ENCODE measurements at regions not wholly inside any gene's neighbourhood (a gene's known extent, or its start where the extent isn't known, plus 50 kb on each side); places are given as distances from the start of the nearest gene placed in this dataset.
"Not testable (repeated sequence)": the region's sequence is repeated elsewhere in the genome, so short reads cannot be mapped to it uniquely, and the experiment has no call there.

DNA sequence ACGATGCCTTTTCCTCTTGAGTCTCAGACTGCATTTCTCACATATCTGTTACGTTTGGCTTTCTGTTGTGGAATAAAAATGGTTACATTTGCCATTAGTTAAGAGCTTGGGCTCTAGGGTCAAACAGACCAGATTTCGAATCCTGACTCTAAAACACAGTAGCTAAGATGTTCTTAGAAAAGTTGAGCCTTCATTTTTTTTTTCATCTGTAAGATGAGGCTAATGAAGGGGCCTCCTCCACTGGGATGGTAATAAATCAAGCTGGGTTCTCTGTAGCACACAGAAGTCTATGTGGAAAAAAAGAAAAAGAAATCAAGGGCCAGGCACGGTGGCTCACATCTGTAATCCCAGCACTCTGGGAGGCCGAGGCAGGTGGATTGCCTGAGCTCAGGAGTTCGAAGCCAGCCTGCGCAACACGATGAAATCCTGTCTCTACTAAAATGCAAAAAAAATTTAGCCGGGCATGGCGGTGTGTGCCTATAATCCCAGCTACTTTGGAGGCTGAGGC is 49.9 kb upstream of the CAPRIN1 start:
- DNase-seq (no peak), ATAC-seq (no peak)
- Mint-ChIP-seq H3K4me3 (no peak overlapping the region), H3K27ac (no peak overlapping the region), H3K36me3 (no peaks in the 10 kb centered on the region), H3K4me1 (peaks cover 6 to 12% (median 9%) of the 10 kb centered on the region in 4 donors), H3K9me3 (no peaks in the 10 kb centered on the region), H3K27me3 (peaks cover 11 to 23% (median 15%) of the 10 kb centered on the region in 5 donors)
- POLR2A ChIA-PET: interaction anchor here (0.6 kb wide), 1 partner anchor 62 kb away, joined by 3 read pairs; no protein-coding TSS in a partner anchor

DNA sequence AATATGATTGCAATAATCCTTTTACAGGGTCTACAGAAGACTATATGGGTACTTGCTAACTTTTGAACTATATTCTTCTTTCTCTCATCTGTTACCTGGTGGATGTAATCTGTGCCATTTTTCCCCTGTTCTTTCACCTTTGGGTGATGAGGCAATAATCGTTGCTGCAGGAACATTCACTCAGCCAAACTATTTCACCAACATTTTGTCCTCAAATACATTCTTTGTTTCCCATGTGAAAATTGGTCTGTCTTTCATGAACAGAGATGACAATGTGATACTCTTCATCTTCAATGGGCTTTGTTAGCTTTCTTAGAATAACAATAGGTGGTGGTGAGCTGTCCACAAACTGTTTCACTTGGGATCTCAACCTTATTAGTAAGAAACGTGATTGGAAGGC is 52.1 kb upstream of the CAPRIN1 start:
- Mint-ChIP-seq H3K36me3 (no peaks in the 10 kb centered on the region), H3K27ac (no peak overlapping the region), H3K4me3 (no peak overlapping the region), H3K27me3 (peaks cover 11 to 23% (median 15%) of the 10 kb centered on the region in 5 donors), H3K9me3 (no peaks in the 10 kb centered on the region), H3K4me1 (peaks cover 6 to 12% (median 9%) of the 10 kb centered on the region in 4 donors)
- POLR2A ChIA-PET: no interaction called here
- DNase-seq (no peak), ATAC-seq (no peak)

DNA sequence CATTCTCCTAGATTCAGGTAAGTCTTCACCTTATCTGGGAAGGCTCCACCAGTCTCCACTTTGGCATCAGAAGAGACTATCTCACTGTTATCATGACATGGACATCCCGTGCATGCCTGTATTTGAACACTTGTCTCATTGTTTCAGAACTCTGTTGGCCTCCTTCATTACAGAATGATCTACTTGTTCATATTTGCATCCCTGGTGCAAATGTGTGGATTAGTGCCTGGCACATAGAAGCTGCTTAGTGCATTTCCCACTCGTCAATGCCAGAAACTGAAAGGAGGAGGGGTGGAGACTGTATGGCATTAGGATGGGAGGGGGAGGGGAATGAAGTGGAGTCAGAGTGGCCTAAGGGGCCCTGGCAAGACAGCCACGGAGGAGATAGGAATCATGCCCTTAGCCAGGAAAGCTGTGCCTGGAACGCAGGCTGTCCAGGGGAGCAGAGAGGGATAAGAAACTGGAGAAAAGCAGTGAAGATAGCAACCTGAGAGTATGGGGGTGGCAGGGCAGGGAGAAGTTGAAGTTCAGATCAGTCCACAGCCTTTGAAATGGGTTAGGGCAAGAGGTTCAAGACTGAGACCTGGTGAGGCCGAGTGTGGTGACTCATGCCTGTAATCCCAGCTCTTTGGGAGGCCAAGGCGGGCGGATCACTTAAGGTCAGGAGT is 53.8 kb upstream of the CAPRIN1 start:
- ATAC-seq: no peak
- Mint-ChIP-seq H3K4me3 (peak overlapping the region in 3 of 10 donors; percentile 44 to 70 (median 58)), H3K27me3 (peaks cover 11 to 23% (median 15%) of the 10 kb centered on the region in 5 donors), H3K9me3 (no peaks in the 10 kb centered on the region), H3K27ac (no peak overlapping the region), H3K4me1 (peaks cover 6 to 12% (median 9%) of the 10 kb centered on the region in 4 donors), H3K36me3 (no peaks in the 10 kb centered on the region)
- POLR2A ChIA-PET: interaction anchor here (0.6 to 1.6 kb wide), 5 partner anchors 53 to 361 kb away, joined by 3 to 6 read pairs (median 4); partner anchors contain the start of genes ABTB2 and NAT10
- DNase-seq: no peak

- peaks cover 6 to 17% (median 9%) of the 10 kb centered on the region in 4 donors for H3K4me1 Mint-ChIP-seq
- H3K9me3 Mint-ChIP-seq: no peaks in the 10 kb centered on the region
- peak overlapping the region in 3 of 10 donors; percentile 26 to 59 (median 46) for H3K27ac Mint-ChIP-seq
- peaks cover 11 to 23% (median 15%) of the 10 kb centered on the region in 5 donors for H3K27me3 Mint-ChIP-seq
- POLR2A ChIA-PET: interaction anchor here (0.6 to 1.6 kb wide), 5 partner anchors 54 to 362 kb away, joined by 3 to 6 read pairs (median 3); partner anchors contain the start of genes ABTB2 and NAT10
- DNase-seq (peak; percentile 42 to 85 (median 74)), ATAC-seq (peak; percentile 100)
- no peaks in the 10 kb centered on the region for H3K36me3 Mint-ChIP-seq
- peak overlapping the region; percentile 0 to 72 (median 52) for H3K4me3 Mint-ChIP-seq
These were observed 54.8 kb upstream of the CAPRIN1 start for GRCh38 chr11:33996498-33997454.

DNA sequence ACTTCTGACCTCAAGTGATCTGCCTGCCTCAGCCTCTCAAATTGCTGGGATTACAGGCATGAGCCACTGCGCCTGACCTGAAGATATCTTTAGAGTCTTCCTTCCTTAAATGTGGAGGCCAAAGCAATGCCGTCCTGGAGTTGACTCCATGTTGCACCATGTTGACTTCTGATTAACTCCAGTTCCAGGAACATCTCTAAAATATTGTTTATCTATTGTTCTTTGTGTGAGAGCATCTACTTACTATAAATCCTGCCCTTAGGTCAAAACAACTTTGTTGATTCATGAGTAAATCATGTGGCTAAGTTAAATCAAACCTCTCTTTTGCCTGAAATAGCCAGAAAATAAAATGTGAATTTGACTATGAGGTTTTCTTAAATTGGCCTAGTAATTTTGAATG is 56.6 kb upstream of the CAPRIN1 start:
- Mint-ChIP-seq H3K27ac (no peak overlapping the region), H3K4me1 (peaks cover 10 to 29% (median 16%) of the 10 kb centered on the region in 4 donors), H3K27me3 (peaks cover 11 to 23% (median 15%) of the 10 kb centered on the region in 5 donors), H3K36me3 (no peaks in the 10 kb centered on the region), H3K4me3 (no peak overlapping the region), H3K9me3 (no peaks in the 10 kb centered on the region)
- ATAC-seq (no peak), DNase-seq (no peak)
- POLR2A ChIA-PET: no interaction called here

DNA sequence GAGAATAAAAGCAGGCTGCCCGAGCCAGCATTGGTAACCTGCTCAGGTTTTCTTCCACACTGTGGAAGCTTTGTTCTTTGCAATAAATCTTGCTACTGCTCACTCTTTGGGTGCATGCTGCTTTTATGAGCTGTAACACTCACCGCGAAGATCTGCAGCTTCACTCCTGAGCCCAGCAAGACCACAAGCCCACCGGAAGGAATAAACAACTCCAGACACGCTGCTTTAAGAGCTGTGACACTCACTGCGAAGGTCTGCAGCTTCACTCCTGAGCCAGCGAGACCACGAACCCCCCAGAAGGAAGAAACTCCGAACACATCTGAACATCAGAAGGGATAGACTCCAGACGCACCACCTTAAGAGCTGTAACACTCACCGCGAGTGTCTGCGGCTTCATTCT is 60.4 kb upstream of the CAPRIN1 start:
- Mint-ChIP-seq H3K4me3 (peak overlapping the region; percentile 52 to 88 (median 75)), H3K4me1 (peaks cover 6 to 17% (median 7%) of the 10 kb centered on the region in 4 donors), H3K27ac (peak overlapping the region in 9 of 10 donors; percentile 25 to 92 (median 53))
- H3K36me3 Mint-ChIP-seq, POLR2A ChIA-PET, H3K9me3 Mint-ChIP-seq, H3K27me3 Mint-ChIP-seq: not testable (repeated sequence)
- DNase-seq (peak in 4 of 10 donors; percentile 5 to 21 (median 11)), ATAC-seq (peak in 1 of 2 donors; percentile 28)

- H3K27me3 Mint-ChIP-seq, H3K9me3 Mint-ChIP-seq, H3K4me3 Mint-ChIP-seq, ATAC-seq, DNase-seq, H3K27ac Mint-ChIP-seq, H3K36me3 Mint-ChIP-seq, POLR2A ChIA-PET: not testable (repeated sequence)
- peaks cover 6 to 17% (median 7%) of the 10 kb centered on the region in 4 donors for H3K4me1 Mint-ChIP-seq
These were observed 61.4 kb upstream of the CAPRIN1 start for GRCh38 chr11:33990131-33990530.

DNA sequence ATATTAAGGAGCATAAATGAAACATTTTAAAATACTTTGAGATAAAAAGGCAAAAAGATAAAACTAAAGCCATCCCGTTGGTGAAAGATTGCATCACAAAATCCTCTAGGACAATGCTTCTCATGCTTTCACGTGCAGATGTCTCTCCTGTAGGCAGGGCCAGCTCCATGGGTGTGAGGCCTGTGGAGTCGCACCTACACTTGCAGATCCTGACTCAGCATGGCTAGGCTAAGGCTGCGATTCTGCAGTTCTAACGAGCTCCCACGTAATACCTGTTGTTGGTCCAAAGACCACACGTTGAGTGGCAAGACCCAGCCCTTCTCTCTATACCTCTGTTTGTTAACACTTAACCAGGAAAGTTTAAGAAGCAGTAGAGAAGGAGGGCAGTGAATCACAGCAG is 62.1 kb upstream of the CAPRIN1 start:
- Mint-ChIP-seq H3K27me3 (peaks cover 0 to 4% (median 2%) of the 10 kb centered on the region in 5 donors), H3K9me3 (peaks cover 0 to 2% (median 0%) of the 10 kb centered on the region in 9 donors), H3K27ac (peak overlapping the region in 1 of 10 donors; percentile 51), H3K4me1 (peaks cover 6 to 17% (median 7%) of the 10 kb centered on the region in 4 donors), H3K4me3 (no peak overlapping the region), H3K36me3 (no peaks in the 10 kb centered on the region)
- ATAC-seq (no peak), DNase-seq (no peak)
- POLR2A ChIA-PET: no interaction called here

- Mint-ChIP-seq H3K27me3 (peaks cover 0 to 4% (median 2%) of the 10 kb centered on the region in 5 donors), H3K4me3 (no peak overlapping the region), H3K27ac (no peak overlapping the region), H3K9me3 (peaks cover 0 to 2% (median 0%) of the 10 kb centered on the region in 9 donors), H3K4me1 (peaks cover 6 to 17% (median 7%) of the 10 kb centered on the region in 4 donors), H3K36me3 (no peaks in the 10 kb centered on the region)
- no peak for DNase-seq
- POLR2A ChIA-PET: no interaction called here
- no peak for ATAC-seq
These were observed 62.8 kb upstream of the CAPRIN1 start for GRCh38 chr11:33988586-33989370.

DNA sequence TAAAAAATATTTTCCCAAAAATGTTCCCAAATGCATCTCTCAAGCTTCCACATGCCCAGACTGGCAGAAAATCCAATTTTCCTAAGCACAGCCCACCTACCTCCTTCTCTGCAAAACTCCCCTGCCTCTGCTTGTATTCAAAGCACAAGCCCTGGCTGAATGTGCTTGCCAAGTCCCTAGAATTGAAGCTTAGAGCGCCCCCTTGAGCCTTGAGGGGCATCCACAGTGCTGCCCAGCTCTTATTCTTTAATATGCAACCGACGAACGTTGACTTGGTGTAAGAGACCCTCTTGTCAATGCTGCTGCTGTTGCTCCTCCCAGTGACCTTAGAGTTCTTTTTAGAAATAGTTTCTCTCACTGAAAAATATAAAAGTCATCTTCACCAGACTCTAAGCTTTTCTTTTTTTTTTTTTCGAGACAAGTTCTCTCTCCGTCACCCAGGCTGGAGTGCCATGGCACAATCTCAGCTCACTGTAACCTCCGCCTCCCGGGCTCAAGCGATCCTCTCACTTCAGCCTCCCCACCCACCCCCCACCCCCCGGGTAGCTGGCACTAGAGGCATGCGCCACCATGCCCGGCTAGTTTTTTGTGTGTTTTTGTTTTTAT is 63.5 kb upstream of the CAPRIN1 start:
- POLR2A ChIA-PET: interaction anchor here (0.7 to 1.0 kb wide), 2 partner anchors 11 to 176 kb away, joined by 3 to 4 read pairs; no protein-coding TSS in a partner anchor
- DNase-seq: peak; percentile 50 to 89 (median 74)
- H3K4me1 Mint-ChIP-seq: peaks cover 6 to 17% (median 7%) of the 10 kb centered on the region in 4 donors
- no peak overlapping the region for H3K27ac Mint-ChIP-seq
- H3K27me3 Mint-ChIP-seq: peaks cover 0 to 2% (median 2%) of the 10 kb centered on the region in 5 donors
- no peaks in the 10 kb centered on the region for H3K36me3 Mint-ChIP-seq
- no peak overlapping the region for H3K4me3 Mint-ChIP-seq
- peaks cover 0 to 2% (median 0%) of the 10 kb centered on the region in 9 donors for H3K9me3 Mint-ChIP-seq
- peak; percentile 89 to 92 for ATAC-seq

- H3K27ac Mint-ChIP-seq: no peak overlapping the region
- peaks cover 0 to 2% (median 0%) of the 10 kb centered on the region in 9 donors for H3K9me3 Mint-ChIP-seq
- H3K36me3 Mint-ChIP-seq: no peaks in the 10 kb centered on the region
- POLR2A ChIA-PET: interaction anchor here (0.7 to 1.0 kb wide), 2 partner anchors 10 to 177 kb away, joined by 3 to 4 read pairs; no protein-coding TSS in a partner anchor
- peaks cover 6 to 17% (median 7%) of the 10 kb centered on the region in 4 donors for H3K4me1 Mint-ChIP-seq
- DNase-seq: no peak
- ATAC-seq: no peak
- H3K4me3 Mint-ChIP-seq: no peak overlapping the region
- H3K27me3 Mint-ChIP-seq: peaks cover 0 to 2% (median 2%) of the 10 kb centered on the region in 5 donors
These were observed 64.0 kb upstream of the CAPRIN1 start for GRCh38 chr11:33987545-33987944.

All from naive thymus-derived CD8-positive, alpha-beta T cell (primary cell).